Epithelial cell of proximal tubule (primary cell): ENCODE measurements at regions not wholly inside any gene's neighbourhood (a gene's known extent, or its start where the extent isn't known, plus 50 kb on each side); places are given as distances from the start of the nearest gene placed in this dataset.

ENCODE experiments used
- DNase-seq: peaks from one replicate; pipeline ENCODE4 v3.0.0-alpha.2; 2011; ENCODE audit warnings: low read depth
- H3K4me3 ChIP-seq: 2 replicates; pipeline ENCODE4 v1.5.1; 2011; ENCODE audit warnings: low read depth, mild to moderate bottlenecking, low read length
- TF ChIP-seq, protein P1 (sequence below): conservative IDR thresholded peaks from 2 replicates; pipeline ENCODE4 v1.5.1; 2012; ENCODE audit warnings: low read depth, mild to moderate bottlenecking, low read length

DNA sequence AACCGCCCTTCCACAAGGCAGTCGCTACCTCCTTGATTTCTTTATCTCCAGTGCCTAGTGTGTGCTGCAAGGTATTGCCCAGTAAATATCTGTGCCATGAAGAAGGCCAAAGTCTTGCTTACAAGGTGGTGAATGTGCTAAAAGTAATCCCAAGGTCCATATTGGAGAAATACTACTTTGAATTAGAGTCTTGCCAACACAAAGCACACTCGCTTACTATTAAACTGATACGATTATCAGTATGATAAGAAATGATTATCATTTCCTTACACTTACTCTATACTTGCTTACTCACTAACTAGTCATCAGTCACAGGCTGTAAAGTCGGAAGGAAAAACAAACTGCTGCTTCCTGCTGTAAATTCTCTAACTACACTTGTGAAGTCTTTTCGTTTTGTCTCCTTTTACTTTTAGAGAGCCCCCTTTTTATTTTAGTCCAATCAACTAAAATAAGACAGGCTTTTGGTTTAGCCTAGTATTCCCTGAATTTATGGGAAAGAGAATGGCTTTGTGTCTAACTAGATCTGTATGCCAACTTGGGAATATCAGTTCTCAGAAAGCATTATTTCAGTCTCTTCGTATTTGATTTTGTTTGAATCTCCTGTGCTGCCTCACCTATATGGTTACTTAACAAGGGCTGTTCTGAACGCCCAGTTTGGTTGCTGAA lies 107.1 kb upstream of the TSC22D2 start:
- H3K4me3 ChIP-seq = no peak overlapping the region
- no peak for DNase-seq
- TF ChIP-seq, protein P1, sequence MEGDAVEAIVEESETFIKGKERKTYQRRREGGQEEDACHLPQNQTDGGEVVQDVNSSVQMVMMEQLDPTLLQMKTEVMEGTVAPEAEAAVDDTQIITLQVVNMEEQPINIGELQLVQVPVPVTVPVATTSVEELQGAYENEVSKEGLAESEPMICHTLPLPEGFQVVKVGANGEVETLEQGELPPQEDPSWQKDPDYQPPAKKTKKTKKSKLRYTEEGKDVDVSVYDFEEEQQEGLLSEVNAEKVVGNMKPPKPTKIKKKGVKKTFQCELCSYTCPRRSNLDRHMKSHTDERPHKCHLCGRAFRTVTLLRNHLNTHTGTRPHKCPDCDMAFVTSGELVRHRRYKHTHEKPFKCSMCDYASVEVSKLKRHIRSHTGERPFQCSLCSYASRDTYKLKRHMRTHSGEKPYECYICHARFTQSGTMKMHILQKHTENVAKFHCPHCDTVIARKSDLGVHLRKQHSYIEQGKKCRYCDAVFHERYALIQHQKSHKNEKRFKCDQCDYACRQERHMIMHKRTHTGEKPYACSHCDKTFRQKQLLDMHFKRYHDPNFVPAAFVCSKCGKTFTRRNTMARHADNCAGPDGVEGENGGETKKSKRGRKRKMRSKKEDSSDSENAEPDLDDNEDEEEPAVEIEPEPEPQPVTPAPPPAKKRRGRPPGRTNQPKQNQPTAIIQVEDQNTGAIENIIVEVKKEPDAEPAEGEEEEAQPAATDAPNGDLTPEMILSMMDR = no peak

DNA sequence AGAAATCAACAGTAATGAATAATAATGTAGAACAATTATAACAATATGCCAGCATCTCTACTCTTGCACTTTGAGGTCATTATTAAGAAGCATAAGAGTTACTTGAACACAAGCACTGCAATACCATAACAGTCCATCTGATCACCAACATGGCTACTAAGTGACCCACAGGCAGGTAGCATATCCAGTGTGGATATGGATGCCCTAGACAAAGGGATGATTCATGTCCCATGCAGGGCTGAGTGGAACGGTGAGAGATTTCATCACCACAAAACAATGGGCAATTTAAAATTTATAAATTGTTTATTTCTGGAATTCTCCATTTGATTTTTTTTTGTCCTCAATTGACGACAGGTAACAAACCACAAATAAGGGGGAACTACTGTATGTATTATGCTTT lies 107.7 kb upstream of the TSC22D2 start:
- H3K4me3 ChIP-seq = no peak overlapping the region
- TF ChIP-seq, protein P1 = no peak
- DNase-seq = no peak

DNA sequence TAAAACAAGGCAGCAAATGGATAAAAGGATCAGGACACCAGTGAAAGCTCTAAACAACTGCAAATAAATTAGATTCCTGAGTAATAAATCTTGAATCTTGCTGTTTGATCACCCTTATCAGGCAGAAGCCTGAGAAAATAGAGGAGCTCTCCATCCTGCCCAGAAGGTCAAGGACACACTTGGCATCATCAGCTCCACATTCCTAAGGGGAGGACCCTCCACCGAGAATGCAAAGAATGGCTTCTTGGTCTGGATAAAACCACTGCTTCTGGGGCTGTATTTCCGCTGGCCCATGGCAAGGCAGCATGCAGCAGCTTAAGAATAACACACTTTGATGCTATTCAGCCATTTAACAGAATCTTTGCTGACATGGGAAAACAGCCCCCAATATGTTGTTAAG lies 108.9 kb upstream of the TSC22D2 start:
- DNase-seq = no peak
- TF ChIP-seq, protein P1 = no peak

DNA sequence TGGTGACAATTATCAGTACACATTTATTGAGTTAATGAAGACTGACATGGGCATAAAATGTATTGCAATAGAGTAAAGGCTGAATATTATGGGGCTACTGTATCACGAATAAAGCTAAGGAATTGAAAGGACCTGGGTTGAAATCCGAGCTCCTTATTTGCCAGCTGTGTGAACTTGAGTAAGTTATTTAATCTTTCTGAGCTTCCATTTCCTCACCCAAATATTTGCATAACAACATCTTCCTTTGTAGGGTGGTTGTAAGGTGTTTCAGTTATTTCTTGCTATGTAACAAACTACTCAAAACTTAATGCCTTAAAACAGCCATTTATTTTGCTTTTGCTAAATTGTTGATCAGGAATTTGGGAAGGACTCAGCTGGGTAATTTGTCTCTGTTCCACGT lies 111.1 kb upstream of the TSC22D2 start:
- TF ChIP-seq, protein P1 = no peak
- H3K4me3 ChIP-seq = no peak overlapping the region
- no peak for DNase-seq

More for the DNA sequence above, 108.9 kb upstream of the TSC22D2 start:
- H3K4me3 ChIP-seq = no peak overlapping the region

DNA sequence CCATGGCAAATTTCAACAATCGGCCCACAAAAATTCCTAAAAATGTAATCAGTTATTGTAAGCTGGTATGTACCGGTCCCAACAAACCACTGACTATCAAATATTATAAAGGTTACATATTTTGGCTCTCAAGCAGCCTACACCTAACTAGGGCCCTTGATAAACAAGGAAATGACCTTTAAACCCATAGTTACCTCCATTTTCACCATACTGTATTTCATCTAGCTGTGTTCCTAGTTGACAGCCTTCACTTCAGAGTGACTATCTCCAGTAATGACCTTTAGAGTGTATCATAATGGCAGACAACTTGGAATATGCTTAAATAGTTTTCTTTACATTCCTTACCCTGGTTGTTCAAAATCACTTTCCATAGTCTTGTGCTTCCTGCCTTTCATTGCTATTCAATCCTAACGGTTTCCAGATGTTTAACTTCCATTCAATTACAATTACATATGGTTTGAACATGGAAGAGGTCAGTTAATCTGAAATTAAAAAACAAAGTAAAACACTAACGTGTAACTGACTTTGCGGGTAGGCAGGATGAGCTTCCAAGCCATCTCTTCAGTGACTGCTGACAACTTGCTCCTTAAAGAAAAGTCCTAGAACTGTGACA lies 111.9 kb upstream of the TSC22D2 start:
- no peak for DNase-seq
- H3K4me3 ChIP-seq = no peak overlapping the region
- TF ChIP-seq, protein P1 = no peak

DNA sequence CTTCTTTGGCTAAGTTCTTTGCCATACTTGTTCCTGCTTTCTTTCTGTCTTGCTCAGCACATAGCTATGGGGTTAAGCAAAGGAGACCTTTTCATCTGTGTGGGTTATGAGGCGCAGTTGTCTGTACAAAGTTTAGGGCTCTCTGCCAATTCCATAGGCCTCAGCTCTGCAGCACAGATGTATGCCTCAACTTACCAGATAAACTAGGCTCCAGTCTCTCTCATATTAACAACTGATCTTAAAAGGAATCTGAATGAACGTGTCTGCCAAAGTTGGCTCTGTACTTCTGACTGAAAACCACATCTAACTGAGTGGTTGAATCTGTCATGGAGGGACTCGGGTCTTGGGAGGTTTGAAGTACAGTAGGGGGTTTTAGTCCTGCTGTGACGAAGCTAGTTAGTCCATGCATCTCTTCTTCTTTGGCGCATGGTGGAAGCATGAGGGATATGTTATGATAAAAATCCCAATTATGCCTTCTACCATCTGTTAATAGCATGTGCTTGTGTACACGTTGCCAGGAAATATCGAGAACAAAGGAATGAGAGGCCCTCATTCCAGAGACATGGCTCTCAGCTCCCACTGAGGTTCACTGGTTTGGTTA lies 114.6 kb upstream of the TSC22D2 start:
- TF ChIP-seq, protein P1 = no peak

DNA sequence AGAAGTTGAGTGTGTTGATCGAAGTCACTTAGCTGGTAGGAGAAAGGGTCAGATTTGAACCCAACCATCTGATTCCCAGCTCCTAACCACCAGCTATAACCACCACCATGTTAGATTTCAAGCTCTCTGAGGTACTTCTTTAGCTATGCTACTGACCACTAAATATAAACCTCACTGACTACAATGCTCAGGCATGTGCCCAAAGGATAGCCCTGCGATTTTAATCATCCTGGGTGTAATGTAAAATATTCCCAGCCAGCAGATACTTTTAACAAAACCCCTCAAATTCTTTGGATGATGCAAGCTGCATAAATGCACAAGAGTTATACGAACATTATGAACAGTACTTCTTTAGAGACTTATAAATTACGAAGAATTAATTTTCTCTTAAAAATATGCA lies 115.2 kb upstream of the TSC22D2 start:
- DNase-seq = no peak
- TF ChIP-seq, protein P1 = no peak
- no peak overlapping the region for H3K4me3 ChIP-seq

More for the DNA sequence above, 114.6 kb upstream of the TSC22D2 start:
- no peak for DNase-seq
- H3K4me3 ChIP-seq = no peak overlapping the region
